NT2/D1 (cell line): ENCODE measurements at regions not wholly inside any gene's neighbourhood (a gene's known extent, or its start where the extent isn't known, plus 50 kb on each side); places are given as distances from the start of the nearest gene placed in this dataset.

Experiments
- SUZ12 ChIP-seq: IDR thresholded peaks from 2 replicates; pipeline ENCODE4 v1.6.1; 2011; ENCODE audit not compliant: insufficient read length, insufficient read depth; ENCODE audit errors: extremely low read depth
- YY1 ChIP-seq: IDR thresholded peaks from 2 replicates; pipeline ENCODE4 v1.6.1; 2011; ENCODE audit not compliant: insufficient read length, insufficient read depth
- ZNF274 ChIP-seq: IDR thresholded peaks from 2 replicates; pipeline ENCODE4 v1.6.1; 2011; ENCODE audit warnings: mild to moderate bottlenecking, low read depth, low read length

DNA sequence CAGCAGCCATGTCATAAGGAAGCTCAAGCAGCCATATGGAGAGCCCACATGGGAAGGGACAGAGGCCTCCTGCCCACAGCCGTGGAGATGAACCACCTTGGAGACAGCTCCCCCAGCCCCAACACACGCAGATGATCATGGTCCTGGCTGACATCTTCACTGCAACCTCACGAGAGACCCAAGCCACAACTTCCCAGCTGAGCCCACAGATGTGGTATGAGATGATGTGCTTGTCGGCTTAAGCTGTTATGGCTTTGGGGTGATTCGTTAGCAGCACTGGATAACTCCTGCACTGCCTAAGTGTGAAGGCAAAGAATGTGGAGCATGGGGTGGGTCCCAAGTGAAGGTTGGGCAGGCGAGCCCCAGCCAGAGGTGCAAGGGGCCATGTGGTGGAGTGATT is 163.4 kb downstream of the ERCC6L2 start:
- TF ChIP-seq SUZ12 (no peak), YY1 (no peak), ZNF274 (no peak)
